ENCODE measurements at regions not wholly inside any gene's neighbourhood (a gene's known extent, or its start where the extent isn't known, plus 50 kb on each side); places are given as distances from the start of the nearest gene placed in this dataset.
"Not testable (repeated sequence)": the region's sequence is repeated elsewhere in the genome, so short reads cannot be mapped to it uniquely, and the experiment has no call there.

DNA sequence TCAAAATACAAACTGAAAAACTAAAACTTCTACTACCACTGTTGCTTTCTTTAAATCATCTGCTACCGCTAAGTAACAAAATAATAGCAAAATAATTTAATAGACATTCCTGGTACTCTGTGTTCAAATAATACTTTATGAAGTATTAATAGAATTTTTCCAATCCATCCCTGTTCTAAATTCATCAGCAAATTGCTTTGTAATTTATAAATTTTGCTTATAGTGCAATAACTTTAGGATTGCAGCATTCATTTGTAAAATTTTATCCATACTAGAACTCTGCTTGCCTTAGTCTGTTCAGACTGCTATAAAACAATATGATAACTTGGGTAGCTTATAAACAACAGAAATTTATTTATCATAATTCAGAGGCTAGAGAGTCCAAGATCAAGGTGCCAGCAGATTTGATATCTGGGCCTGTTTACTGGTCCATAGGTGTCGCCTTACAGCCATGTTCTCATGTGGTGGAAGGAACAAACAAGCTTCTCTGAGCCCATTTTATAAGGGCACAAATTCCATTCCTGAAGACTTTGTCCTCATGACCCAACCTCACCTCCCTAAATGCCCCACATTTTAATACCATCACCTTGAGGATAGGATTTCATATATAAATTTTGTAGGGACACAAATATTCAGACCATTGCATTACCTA, 415.1 kb upstream of the MAP2 start:
- Mint-ChIP-seq H3K9me3 (peaks cover 18% of the 10 kb centered on the region), H3K36me3 (ENCODE audit: low read depth) (no peaks in the 10 kb centered on the region), H3K4me1 (no peaks in the 10 kb centered on the region), H3K27ac (no peak overlapping the region), H3K4me3 (no peak overlapping the region), H3K27me3 (no peaks in the 10 kb centered on the region)
- DNase-seq (no peak), ATAC-seq (no peak)

DNA sequence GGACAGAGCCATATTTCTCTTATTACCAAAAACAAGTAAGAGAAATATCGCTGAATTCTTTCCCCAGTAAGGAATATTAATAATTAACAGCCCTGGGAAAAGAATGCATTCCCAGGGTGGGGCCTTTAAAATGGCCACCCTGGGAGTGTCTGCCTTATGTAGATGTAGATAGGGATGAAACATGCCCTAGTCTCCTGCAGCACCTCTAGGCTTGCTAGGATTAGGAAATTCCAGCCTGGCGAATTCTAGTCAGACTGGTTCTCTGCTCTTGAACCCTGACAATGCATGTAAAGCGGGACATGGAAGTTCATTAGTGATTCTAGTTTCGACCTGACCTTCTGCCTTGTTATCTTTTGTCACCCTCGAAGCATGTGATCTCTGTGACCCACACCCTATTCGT, 405.2 kb upstream of the MAP2 start:
- not testable (repeated sequence) for ATAC-seq; H3K4me3 Mint-ChIP-seq; DNase-seq; H3K9me3 Mint-ChIP-seq; H3K27ac Mint-ChIP-seq; H3K4me1 Mint-ChIP-seq; H3K27me3 Mint-ChIP-seq; H3K36me3 Mint-ChIP-seq (ENCODE audit: low read depth)

DNA sequence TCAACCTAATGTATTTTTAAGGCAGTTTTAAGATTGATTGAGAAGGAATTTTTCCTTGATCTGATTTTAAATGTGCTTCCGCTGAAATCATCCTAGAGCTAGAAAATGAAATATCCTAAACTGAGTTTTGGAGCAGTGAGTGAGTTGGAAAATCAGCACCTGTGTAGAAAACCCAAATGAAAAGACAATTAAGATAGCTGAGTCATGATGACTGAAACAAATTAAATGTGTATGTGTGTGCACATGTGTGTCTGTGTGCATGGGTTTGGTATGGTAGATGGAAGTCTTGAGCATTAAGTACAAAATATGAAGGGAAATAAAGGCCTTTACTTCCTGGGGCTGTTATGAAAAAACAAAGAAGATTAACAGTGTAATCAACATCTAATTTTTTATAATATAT, 394.6 kb upstream of the MAP2 start:
- no peak for DNase-seq
- Mint-ChIP-seq H3K4me1 (no peaks in the 10 kb centered on the region), H3K9me3 (peaks cover 8% of the 10 kb centered on the region), H3K36me3 (ENCODE audit: low read depth) (no peaks in the 10 kb centered on the region), H3K27ac (no peak overlapping the region), H3K27me3 (no peaks in the 10 kb centered on the region), H3K4me3 (no peak overlapping the region)
- no peak for ATAC-seq

DNA sequence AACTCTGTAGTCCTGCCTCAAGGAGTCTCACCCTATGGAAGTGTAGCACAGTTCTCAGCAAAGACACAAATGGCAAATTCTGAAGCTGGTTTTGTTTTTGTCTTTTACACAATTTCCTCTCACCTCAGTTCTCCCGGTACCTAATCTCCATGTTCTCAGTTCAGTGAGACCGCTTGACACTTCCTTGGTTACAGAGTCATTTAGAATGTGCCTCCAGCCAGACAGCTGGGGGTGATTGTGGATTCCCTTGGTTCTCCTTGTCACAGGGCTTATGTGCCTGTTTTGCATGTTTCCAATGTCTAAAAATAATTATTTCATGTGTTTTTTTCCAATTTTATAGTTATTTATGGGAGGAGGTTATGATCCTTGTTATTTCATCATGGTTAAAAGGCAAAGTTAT, 379.5 kb upstream of the MAP2 start:
- Mint-ChIP-seq H3K9me3 (peaks cover 5% of the 10 kb centered on the region), H3K27me3 (no peaks in the 10 kb centered on the region), H3K36me3 (ENCODE audit: low read depth) (no peaks in the 10 kb centered on the region), H3K4me3 (no peak overlapping the region), H3K27ac (no peak overlapping the region), H3K4me1 (no peaks in the 10 kb centered on the region)
- no peak for DNase-seq
- no peak for ATAC-seq

DNA sequence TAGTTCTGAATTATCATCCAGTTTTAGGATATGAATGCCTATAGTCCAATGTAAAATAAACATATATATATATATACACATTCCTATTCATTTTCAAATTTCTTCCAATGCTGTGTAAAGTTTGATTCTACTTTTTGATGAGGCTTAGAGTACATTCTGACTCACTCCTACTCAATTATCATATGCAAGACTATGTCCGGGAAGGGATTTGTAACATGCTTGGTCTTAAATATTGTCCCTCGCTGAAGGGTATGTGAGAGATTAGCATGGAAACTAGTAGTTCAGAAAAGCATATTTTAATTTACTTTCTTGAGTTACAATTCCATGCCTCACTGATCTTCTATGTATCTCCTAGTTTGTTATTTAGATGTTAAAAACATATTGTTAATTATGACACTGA, 377.7 kb upstream of the MAP2 start:
- H3K36me3 Mint-ChIP-seq (ENCODE audit: low read depth), result no peaks in the 10 kb centered on the region
- H3K27ac Mint-ChIP-seq, result no peak overlapping the region
- no peak overlapping the region for H3K4me3 Mint-ChIP-seq
- no peak for DNase-seq
- no peak for ATAC-seq
- no peaks in the 10 kb centered on the region for H3K27me3 Mint-ChIP-seq
- H3K9me3 Mint-ChIP-seq, result no peaks in the 10 kb centered on the region
- no peaks in the 10 kb centered on the region for H3K4me1 Mint-ChIP-seq

DNA sequence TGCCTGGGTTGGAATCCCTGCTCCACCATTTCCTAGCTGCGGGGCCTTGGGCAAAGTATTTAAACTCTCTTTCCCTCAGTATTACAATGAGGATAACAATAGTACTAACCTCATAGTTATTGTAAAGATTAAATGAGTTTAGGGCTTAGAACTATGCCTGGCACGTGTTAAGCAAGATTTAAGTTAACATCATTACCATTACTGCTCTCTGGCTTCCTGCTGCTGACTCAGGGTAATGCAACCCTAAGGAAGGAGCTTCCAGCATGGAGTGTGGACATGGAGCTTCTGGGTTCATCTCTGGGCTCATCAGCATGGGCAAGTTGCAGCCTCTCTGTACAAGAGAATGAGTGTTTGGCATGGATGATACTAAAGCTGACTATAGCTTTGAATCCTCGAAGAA, 374.2 kb upstream of the MAP2 start:
- no peak for ATAC-seq
- DNase-seq, result no peak
- Mint-ChIP-seq H3K27ac (no peak overlapping the region), H3K36me3 (ENCODE audit: low read depth) (no peaks in the 10 kb centered on the region), H3K4me3 (no peak overlapping the region), H3K4me1 (no peaks in the 10 kb centered on the region), H3K27me3 (no peaks in the 10 kb centered on the region), H3K9me3 (no peaks in the 10 kb centered on the region)

DNA sequence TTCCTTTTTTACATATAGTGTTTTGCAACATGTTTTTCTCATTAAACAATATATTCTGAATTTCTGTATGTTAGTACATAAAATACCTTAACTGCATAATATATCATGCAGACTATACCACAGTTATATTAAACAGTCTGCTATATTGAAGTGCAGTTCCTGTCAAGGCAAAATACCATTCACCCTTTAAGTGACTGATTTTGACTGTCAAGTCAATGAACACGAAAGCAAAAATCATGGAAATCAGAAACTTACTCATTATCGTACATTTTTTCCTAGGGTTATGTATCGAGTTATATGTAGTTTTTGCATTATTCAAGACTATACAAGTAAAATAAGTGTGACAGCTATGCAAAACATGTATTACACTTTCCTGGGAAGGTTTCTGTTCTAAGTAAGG, 361.6 kb upstream of the MAP2 start:
- ATAC-seq (no peak), DNase-seq (no peak)
- H3K4me1 Mint-ChIP-seq, result no peaks in the 10 kb centered on the region
- H3K27ac Mint-ChIP-seq, result no peak overlapping the region
- H3K9me3 Mint-ChIP-seq, result peaks cover 11% of the 10 kb centered on the region
- no peak overlapping the region for H3K4me3 Mint-ChIP-seq
- H3K27me3 Mint-ChIP-seq, result no peaks in the 10 kb centered on the region
- H3K36me3 Mint-ChIP-seq (ENCODE audit: low read depth), result no peaks in the 10 kb centered on the region

DNA sequence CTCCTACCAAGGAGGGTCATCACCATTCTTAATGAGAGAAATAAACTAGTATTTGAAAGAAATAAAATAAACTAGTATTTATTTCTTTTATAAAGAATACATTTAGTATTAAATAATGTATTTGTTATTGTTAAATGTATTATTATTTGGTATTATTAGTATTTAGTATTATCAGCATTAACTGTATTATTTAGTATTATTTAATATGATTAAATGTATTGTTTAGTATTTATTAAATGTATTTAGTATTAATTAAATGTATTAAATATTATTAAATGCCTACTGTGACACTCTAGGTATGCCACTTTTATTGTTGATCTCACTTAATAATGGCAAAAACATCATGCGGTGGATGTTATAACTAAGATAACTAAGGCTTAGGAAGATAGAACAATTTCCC, 353.6 kb upstream of the MAP2 start:
- ATAC-seq (no peak), DNase-seq (no peak)
- H3K4me3 Mint-ChIP-seq, result no peak overlapping the region
- H3K4me1 Mint-ChIP-seq, result no peaks in the 10 kb centered on the region
- no peaks in the 10 kb centered on the region for H3K36me3 Mint-ChIP-seq (ENCODE audit: low read depth)
- H3K27ac Mint-ChIP-seq, result no peak overlapping the region
- no peaks in the 10 kb centered on the region for H3K27me3 Mint-ChIP-seq
- no peaks in the 10 kb centered on the region for H3K9me3 Mint-ChIP-seq

DNA sequence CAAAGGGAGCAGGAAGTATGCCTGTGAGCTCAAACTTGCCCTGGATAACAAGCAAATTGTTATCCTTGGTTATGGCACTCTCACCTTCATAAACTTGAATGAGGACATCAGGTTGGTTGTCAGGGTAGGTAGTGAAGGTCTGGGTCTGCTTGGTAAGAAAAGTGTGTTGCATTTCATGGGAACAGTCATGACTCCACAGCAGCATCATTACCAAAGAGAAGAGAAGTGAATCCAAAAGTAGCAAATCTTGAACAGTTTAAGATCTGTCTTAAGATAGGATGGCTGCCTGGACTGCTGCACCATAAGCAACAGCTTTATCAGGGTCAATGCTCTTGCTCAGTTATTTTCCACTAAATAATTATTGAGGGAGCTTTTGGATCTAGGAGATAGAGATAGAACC, 350.7 kb upstream of the MAP2 start:
- Mint-ChIP-seq H3K4me1 (no peaks in the 10 kb centered on the region), H3K27me3 (no peaks in the 10 kb centered on the region), H3K9me3 (no peaks in the 10 kb centered on the region), H3K4me3 (no peak overlapping the region), H3K36me3 (ENCODE audit: low read depth) (no peaks in the 10 kb centered on the region), H3K27ac (no peak overlapping the region)
- DNase-seq (no peak), ATAC-seq (no peak)

DNA sequence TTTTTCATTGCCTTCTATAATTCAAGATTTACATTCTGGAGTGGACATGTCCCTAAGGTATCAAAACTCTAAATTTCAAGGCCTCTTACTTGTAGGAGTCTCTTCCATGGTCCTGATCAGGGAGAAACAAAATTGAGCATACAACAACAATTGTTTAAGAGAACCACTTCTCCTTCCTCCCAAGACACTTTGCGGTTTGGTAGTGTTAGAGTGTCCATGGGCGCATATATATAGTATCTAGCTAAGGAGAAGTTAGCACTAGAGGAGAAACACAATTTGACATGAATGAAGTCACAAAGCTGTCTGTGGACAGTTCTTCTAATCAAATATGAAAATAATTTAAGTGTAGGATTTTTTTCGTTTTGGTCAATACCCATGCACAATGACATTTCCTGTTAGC, 349.1 kb upstream of the MAP2 start:
- H3K4me1 Mint-ChIP-seq, result no peaks in the 10 kb centered on the region
- no peaks in the 10 kb centered on the region for H3K27me3 Mint-ChIP-seq
- H3K4me3 Mint-ChIP-seq, result no peak overlapping the region
- no peaks in the 10 kb centered on the region for H3K9me3 Mint-ChIP-seq
- H3K36me3 Mint-ChIP-seq (ENCODE audit: low read depth), result no peaks in the 10 kb centered on the region
- no peak overlapping the region for H3K27ac Mint-ChIP-seq
- no peak for ATAC-seq
- no peak for DNase-seq

DNA sequence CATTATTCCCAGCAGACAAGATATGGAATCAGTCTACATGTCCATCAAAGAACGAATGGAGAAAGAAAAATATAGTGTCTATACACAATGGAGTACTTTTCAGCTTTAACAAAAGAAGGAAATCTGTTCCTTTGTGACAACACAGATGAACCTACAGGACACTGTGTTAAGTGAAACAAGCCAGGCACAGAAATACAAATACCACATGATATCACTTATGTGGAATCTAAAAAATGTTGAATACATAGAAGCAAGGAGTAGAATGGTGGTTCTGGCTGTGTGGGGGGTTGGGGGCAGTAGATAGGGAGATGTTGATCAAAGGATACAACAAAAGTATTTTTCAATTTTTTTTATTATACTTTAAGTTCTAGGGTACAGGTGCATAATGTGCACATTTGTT, 347.7 kb upstream of the MAP2 start:
- Mint-ChIP-seq H3K9me3 (no peaks in the 10 kb centered on the region), H3K27me3 (no peaks in the 10 kb centered on the region), H3K27ac (no peak overlapping the region), H3K36me3 (ENCODE audit: low read depth) (no peaks in the 10 kb centered on the region), H3K4me3 (no peak overlapping the region), H3K4me1 (no peaks in the 10 kb centered on the region)
- DNase-seq, result no peak
- no peak for ATAC-seq

DNA sequence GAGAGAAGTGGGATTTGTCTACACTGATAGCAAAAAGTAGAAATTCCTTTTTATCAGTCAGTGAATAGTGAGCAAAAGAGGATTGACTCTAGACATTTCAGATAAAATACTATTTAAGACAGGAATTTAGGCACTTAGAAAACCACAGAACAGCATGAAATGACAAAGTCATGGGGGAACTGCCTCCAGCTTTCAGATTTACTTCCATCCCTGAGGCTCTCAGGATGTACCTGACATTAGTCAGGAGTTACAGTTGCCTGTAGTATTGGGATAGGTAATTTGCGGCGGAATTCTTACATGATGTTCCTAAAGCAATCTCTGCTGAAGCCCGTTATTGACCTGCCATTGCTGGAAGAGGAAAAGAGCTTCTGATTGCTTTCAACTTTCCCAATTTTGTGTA, 337.1 kb upstream of the MAP2 start:
- H3K27me3 Mint-ChIP-seq, result no peaks in the 10 kb centered on the region
- H3K9me3 Mint-ChIP-seq, result no peaks in the 10 kb centered on the region
- ATAC-seq (no peak), DNase-seq (no peak)
- no peak overlapping the region for H3K4me3 Mint-ChIP-seq
- no peaks in the 10 kb centered on the region for H3K36me3 Mint-ChIP-seq (ENCODE audit: low read depth)
- H3K27ac Mint-ChIP-seq, result no peak overlapping the region
- no peaks in the 10 kb centered on the region for H3K4me1 Mint-ChIP-seq

DNA sequence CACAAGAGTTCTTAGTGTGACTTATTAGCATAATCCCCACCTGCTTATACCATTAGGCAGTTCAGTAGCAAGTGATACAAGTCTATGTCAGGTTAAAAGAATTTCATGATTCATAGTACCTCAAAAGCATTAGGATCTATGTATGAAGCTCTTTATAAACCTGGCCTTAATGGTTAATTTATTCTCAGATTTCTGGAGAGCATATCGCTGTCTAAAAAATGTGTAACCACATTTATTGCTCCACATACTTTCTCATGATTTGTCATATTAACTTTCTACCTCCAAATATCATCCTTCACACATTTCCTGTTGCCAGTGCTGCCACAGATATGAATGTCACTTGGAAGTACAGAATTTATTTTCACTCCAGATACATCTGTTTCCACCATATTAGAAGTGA, 332.8 kb upstream of the MAP2 start:
- Mint-ChIP-seq H3K27ac (no peak overlapping the region), H3K9me3 (no peaks in the 10 kb centered on the region), H3K36me3 (ENCODE audit: low read depth) (no peaks in the 10 kb centered on the region), H3K27me3 (no peaks in the 10 kb centered on the region), H3K4me3 (no peak overlapping the region), H3K4me1 (no peaks in the 10 kb centered on the region)
- DNase-seq (no peak), ATAC-seq (no peak)

DNA sequence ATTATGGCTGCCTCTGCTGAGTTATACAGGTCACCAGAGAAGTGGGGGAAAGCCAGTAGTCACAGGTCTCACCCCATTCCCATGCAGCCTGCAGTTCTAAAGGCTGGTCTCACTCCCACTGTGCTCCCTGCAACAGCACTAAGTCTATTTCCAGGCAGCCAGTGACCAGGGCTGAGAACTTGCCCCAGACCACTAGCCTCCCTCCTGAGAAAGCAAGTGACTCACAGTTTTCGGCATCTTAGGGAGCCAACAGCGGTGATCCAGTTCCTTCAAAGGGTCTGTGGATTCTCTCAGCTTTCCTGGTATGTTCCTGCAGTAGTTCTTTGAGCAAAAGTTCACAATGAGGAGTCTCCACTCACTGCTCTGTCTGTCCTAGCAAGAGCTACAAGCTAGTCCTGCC, 329.6 kb upstream of the MAP2 start:
- Mint-ChIP-seq H3K9me3 (no peaks in the 10 kb centered on the region), H3K36me3 (ENCODE audit: low read depth) (no peaks in the 10 kb centered on the region), H3K4me3 (no peak overlapping the region), H3K4me1 (no peaks in the 10 kb centered on the region), H3K27ac (no peak overlapping the region), H3K27me3 (no peaks in the 10 kb centered on the region)
- ATAC-seq, result no peak
- no peak for DNase-seq

DNA sequence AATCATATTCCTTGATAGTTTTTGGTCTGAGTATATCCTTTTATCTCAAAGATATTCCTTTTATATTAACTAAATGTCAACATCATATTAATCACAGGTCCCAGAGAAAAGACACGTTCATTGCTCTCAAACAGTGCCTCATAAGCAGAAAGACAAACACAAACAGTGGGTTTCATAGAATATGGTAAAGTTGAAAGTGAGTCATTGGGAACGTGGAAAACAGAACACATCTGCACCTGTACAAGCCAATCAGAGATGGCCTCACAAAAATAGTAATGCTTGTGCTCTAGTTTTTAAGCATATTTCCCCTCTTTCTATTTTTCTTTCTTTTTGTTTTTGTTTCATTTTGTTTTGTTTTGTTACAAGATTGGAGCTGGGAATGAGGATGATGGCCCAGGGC, 328.4 kb upstream of the MAP2 start:
- DNase-seq (no peak), ATAC-seq (no peak)
- Mint-ChIP-seq H3K27ac (no peak overlapping the region), H3K27me3 (no peaks in the 10 kb centered on the region), H3K4me3 (no peak overlapping the region), H3K9me3 (no peaks in the 10 kb centered on the region), H3K36me3 (ENCODE audit: low read depth) (no peaks in the 10 kb centered on the region), H3K4me1 (no peaks in the 10 kb centered on the region)

DNA sequence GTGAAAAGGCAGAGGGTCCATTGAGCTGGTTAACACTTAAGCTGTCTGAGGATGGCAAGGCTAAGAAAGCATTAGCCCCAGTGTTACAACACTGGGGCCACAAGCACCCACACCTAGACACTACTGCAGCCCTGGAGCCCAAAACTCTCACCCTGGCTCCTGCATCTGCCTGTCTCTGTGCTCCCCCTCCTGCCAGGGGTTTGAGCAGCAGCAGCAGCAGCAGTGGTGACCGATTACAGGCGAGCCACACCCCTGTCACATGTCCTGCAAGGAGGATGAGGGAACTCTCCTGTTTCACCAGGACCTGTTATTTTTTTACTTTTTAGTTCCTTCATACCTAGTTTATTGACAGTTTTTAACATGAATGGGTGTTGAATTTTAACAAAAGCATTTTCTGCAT, 326.7 kb upstream of the MAP2 start:
- H3K27ac Mint-ChIP-seq, result no peak overlapping the region
- no peaks in the 10 kb centered on the region for H3K9me3 Mint-ChIP-seq
- ATAC-seq (no peak), DNase-seq (no peak)
- no peaks in the 10 kb centered on the region for H3K4me1 Mint-ChIP-seq
- no peaks in the 10 kb centered on the region for H3K36me3 Mint-ChIP-seq (ENCODE audit: low read depth)
- H3K27me3 Mint-ChIP-seq, result no peaks in the 10 kb centered on the region
- no peak overlapping the region for H3K4me3 Mint-ChIP-seq

All from activated naive CD8-positive, alpha-beta T cell treated with anti-CD3 and anti-CD28 coated beads, Interleukin-2, amount 50 U/mL, for 24 hours (primary cell).